ENCODE measurements at regions not wholly inside any gene's neighbourhood (a gene's known extent, or its start where the extent isn't known, plus 50 kb on each side); places are given as distances from the start of the nearest gene placed in this dataset.

- no peaks in the 10 kb centered on the region for H3K27me3 ChIP-seq (ENCODE audit: control insufficient read depth in 2 of 2, insufficient read depth in 2 of 2, low read length in 2 of 2)
- Mint-ChIP-seq H3K36me3 (no peaks in the 10 kb centered on the region), H3K9me3 (peaks cover 0 to under 1% (median 0%) of the 10 kb centered on the region in 11 donors), H3K4me3 (no peak overlapping the region), H3K27me3 (peaks cover 5 to 42% (median 21%) of the 10 kb centered on the region in 5 donors), H3K27ac (no peak overlapping the region), H3K4me1 (no peaks in the 10 kb centered on the region)
- no peak overlapping the region for H3K27ac ChIP-seq (ENCODE audit: low read depth, low read length)
- ChIA-PET CTCF (no interaction called here), POLR2A (no interaction called here)
- no peak overlapping the region for H3K4me3 ChIP-seq (ENCODE audit: low read length)
- DNase-seq (no peak), ATAC-seq (no peak)
- H3K36me3 ChIP-seq (ENCODE audit: control insufficient read depth in 2 of 3, insufficient read depth in 3 of 3, low read length in 3 of 3): no peaks in the 10 kb centered on the region
- no peaks in the 10 kb centered on the region for H3K4me1 ChIP-seq (ENCODE audit: control insufficient read depth in 2 of 2, insufficient read depth in 2 of 2, low read length in 2 of 2)
- H3K9me3 ChIP-seq (ENCODE audit: control insufficient read depth in 2 of 3, low read length in 3 of 3): no peaks in the 10 kb centered on the region
- intact Hi-C loops (cut with micrococcal nuclease): no loop called here
These were observed 185.7 kb downstream of the PLK2 start for GRCh38 chr5:58274191-58274590.

- no peaks in the 10 kb centered on the region for H3K4me1 Mint-ChIP-seq
- H3K27me3 ChIP-seq (ENCODE audit: control insufficient read depth in 2 of 2, insufficient read depth in 2 of 2, low read length in 2 of 2): no peaks in the 10 kb centered on the region
- H3K4me3 Mint-ChIP-seq: no peak overlapping the region
- no peak overlapping the region for H3K27ac ChIP-seq (ENCODE audit: low read depth, low read length)
- no peaks in the 10 kb centered on the region for H3K36me3 Mint-ChIP-seq
- no peak overlapping the region for H3K27ac Mint-ChIP-seq
- no peaks in the 10 kb centered on the region for H3K36me3 ChIP-seq (ENCODE audit: control insufficient read depth in 2 of 3, insufficient read depth in 3 of 3, low read length in 3 of 3)
- ChIA-PET POLR2A (no interaction called here), CTCF (no interaction called here)
- H3K9me3 Mint-ChIP-seq: peaks cover 0 to 5% (median 0%) of the 10 kb centered on the region in 11 donors
- ATAC-seq (no peak), DNase-seq (no peak)
- no peaks in the 10 kb centered on the region for H3K9me3 ChIP-seq (ENCODE audit: control insufficient read depth in 2 of 3, low read length in 3 of 3)
- intact Hi-C loops (cut with micrococcal nuclease): no loop called here
- H3K27me3 Mint-ChIP-seq: peaks cover 5 to 38% (median 21%) of the 10 kb centered on the region in 5 donors
- no peaks in the 10 kb centered on the region for H3K4me1 ChIP-seq (ENCODE audit: control insufficient read depth in 2 of 2, insufficient read depth in 2 of 2, low read length in 2 of 2)
- H3K4me3 ChIP-seq (ENCODE audit: low read length): no peak overlapping the region
These were observed 186.2 kb downstream of the PLK2 start for GRCh38 chr5:58273711-58274110.

GRCh38 chr5:58268268-58268667, 191.6 kb downstream of the PLK2 start:
- Mint-ChIP-seq H3K4me1 (no peaks in the 10 kb centered on the region), H3K27ac (no peak overlapping the region), H3K9me3 (peaks cover 0 to 5% (median 0%) of the 10 kb centered on the region in 11 donors), H3K4me3 (no peak overlapping the region), H3K27me3 (peaks cover 0 to 41% (median 24%) of the 10 kb centered on the region in 5 donors), H3K36me3 (no peaks in the 10 kb centered on the region)
- CTCF ChIA-PET: no interaction called here
- Histone ChIP-seq H3K4me3 (ENCODE audit: low read length) (no peak overlapping the region), H3K36me3 (ENCODE audit: control insufficient read depth in 2 of 3, insufficient read depth in 3 of 3, low read length in 3 of 3) (no peaks in the 10 kb centered on the region), H3K4me1 (ENCODE audit: control insufficient read depth in 2 of 2, insufficient read depth in 2 of 2, low read length in 2 of 2) (no peaks in the 10 kb centered on the region), H3K9me3 (ENCODE audit: control insufficient read depth in 2 of 3, low read length in 3 of 3) (no peaks in the 10 kb centered on the region), H3K27me3 (ENCODE audit: control insufficient read depth in 2 of 2, insufficient read depth in 2 of 2, low read length in 2 of 2) (no peaks in the 10 kb centered on the region), H3K27ac (ENCODE audit: low read depth, low read length) (no peak overlapping the region)
- intact Hi-C loops (cut with micrococcal nuclease): no loop called here
- DNase-seq (no peak), ATAC-seq (no peak)
- POLR2A ChIA-PET: no interaction called here

GRCh38 chr5:58266402-58266801, 193.5 kb downstream of the PLK2 start:
- POLR2A ChIA-PET: no interaction called here
- no peak overlapping the region for H3K4me3 ChIP-seq (ENCODE audit: low read length)
- no peak overlapping the region for H3K27ac Mint-ChIP-seq
- no peaks in the 10 kb centered on the region for H3K4me1 Mint-ChIP-seq
- no peaks in the 10 kb centered on the region for H3K27me3 ChIP-seq (ENCODE audit: control insufficient read depth in 2 of 2, insufficient read depth in 2 of 2, low read length in 2 of 2)
- H3K4me1 ChIP-seq (ENCODE audit: control insufficient read depth in 2 of 2, insufficient read depth in 2 of 2, low read length in 2 of 2): no peaks in the 10 kb centered on the region
- H3K27me3 Mint-ChIP-seq: peaks cover 0 to 32% (median 22%) of the 10 kb centered on the region in 5 donors
- ATAC-seq (no peak), DNase-seq (no peak)
- H3K9me3 Mint-ChIP-seq: peaks cover 0 to 9% (median 0%) of the 10 kb centered on the region in 11 donors
- H3K36me3 ChIP-seq (ENCODE audit: control insufficient read depth in 2 of 3, insufficient read depth in 3 of 3, low read length in 3 of 3): no peaks in the 10 kb centered on the region
- intact Hi-C loops (cut with micrococcal nuclease): no loop called here
- H3K4me3 Mint-ChIP-seq: no peak overlapping the region
- CTCF ChIA-PET: no interaction called here
- no peak overlapping the region for H3K27ac ChIP-seq (ENCODE audit: low read depth, low read length)
- no peaks in the 10 kb centered on the region for H3K9me3 ChIP-seq (ENCODE audit: control insufficient read depth in 2 of 3, low read length in 3 of 3)
- no peaks in the 10 kb centered on the region for H3K36me3 Mint-ChIP-seq

- no peak overlapping the region for H3K4me3 Mint-ChIP-seq
- POLR2A ChIA-PET: no interaction called here
These were observed 194.5 kb downstream of the PLK2 start for GRCh38 chr5:58265246-58265930.

GRCh38 chr5:58264276-58264675, 195.6 kb downstream of the PLK2 start:
- peaks cover 0 to 9% (median 0%) of the 10 kb centered on the region in 11 donors for H3K9me3 Mint-ChIP-seq
- H3K4me3 Mint-ChIP-seq: no peak overlapping the region
- ATAC-seq (no peak), DNase-seq (no peak)
- H3K4me1 ChIP-seq (ENCODE audit: control insufficient read depth in 2 of 2, insufficient read depth in 2 of 2, low read length in 2 of 2): no peaks in the 10 kb centered on the region
- H3K27ac ChIP-seq (ENCODE audit: low read depth, low read length): no peak overlapping the region
- no peaks in the 10 kb centered on the region for H3K27me3 ChIP-seq (ENCODE audit: control insufficient read depth in 2 of 2, insufficient read depth in 2 of 2, low read length in 2 of 2)
- H3K36me3 ChIP-seq (ENCODE audit: control insufficient read depth in 2 of 3, insufficient read depth in 3 of 3, low read length in 3 of 3): no peaks in the 10 kb centered on the region
- H3K4me3 ChIP-seq (ENCODE audit: low read length): no peak overlapping the region
- no peaks in the 10 kb centered on the region for H3K4me1 Mint-ChIP-seq
- ChIA-PET CTCF (interaction anchor here (0.6 kb wide), 1 partner anchor 695 kb away, joined by 3 read pairs; no protein-coding TSS in a partner anchor), POLR2A (no interaction called here)
- H3K27ac Mint-ChIP-seq: no peak overlapping the region
- intact Hi-C loops (cut with micrococcal nuclease): no loop called here
- peaks cover 0 to 23% (median 18%) of the 10 kb centered on the region in 5 donors for H3K27me3 Mint-ChIP-seq
- H3K9me3 ChIP-seq (ENCODE audit: control insufficient read depth in 2 of 3, low read length in 3 of 3): no peaks in the 10 kb centered on the region
- no peaks in the 10 kb centered on the region for H3K36me3 Mint-ChIP-seq

More at GRCh38 chr5:58265246-58265930, 194.5 kb downstream of the PLK2 start:
- no peaks in the 10 kb centered on the region for H3K4me1 ChIP-seq (ENCODE audit: control insufficient read depth in 2 of 2, insufficient read depth in 2 of 2, low read length in 2 of 2)
- H3K9me3 Mint-ChIP-seq: peaks cover 0 to 9% (median 0%) of the 10 kb centered on the region in 11 donors
- no peak for ATAC-seq
- intact Hi-C loops (cut with micrococcal nuclease): no loop called here
- no peak overlapping the region for H3K27ac ChIP-seq (ENCODE audit: low read depth, low read length)
- H3K27ac Mint-ChIP-seq: no peak overlapping the region
- H3K36me3 Mint-ChIP-seq: no peaks in the 10 kb centered on the region
- no peak for DNase-seq
- H3K27me3 Mint-ChIP-seq: peaks cover 0 to 23% (median 18%) of the 10 kb centered on the region in 5 donors
- H3K27me3 ChIP-seq (ENCODE audit: control insufficient read depth in 2 of 2, insufficient read depth in 2 of 2, low read length in 2 of 2): no peaks in the 10 kb centered on the region
- H3K4me1 Mint-ChIP-seq: no peaks in the 10 kb centered on the region
- no peaks in the 10 kb centered on the region for H3K9me3 ChIP-seq (ENCODE audit: control insufficient read depth in 2 of 3, low read length in 3 of 3)
- CTCF ChIA-PET: no interaction called here
- H3K36me3 ChIP-seq (ENCODE audit: control insufficient read depth in 2 of 3, insufficient read depth in 3 of 3, low read length in 3 of 3): no peaks in the 10 kb centered on the region
- H3K4me3 ChIP-seq (ENCODE audit: low read length): no peak overlapping the region

DNA sequence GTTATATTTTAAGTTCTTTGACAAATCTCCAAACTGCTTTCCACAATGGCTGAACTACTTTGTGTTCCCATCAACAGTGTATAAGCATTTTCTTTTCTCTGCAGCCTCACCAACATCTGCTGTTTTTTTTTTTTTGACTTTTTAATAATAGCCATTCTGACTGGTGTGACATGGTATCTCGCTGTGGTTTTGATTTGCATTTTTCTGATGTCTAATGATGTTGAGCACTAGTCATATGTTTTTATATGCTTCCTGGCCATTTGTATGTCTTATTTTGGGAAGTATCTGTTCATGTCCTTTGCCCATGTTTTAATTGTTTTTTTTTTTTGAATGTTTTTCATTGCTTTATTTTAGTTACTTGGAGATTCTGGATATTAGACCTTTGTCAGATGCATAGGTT, 196.6 kb downstream of the PLK2 start:
- ChIA-PET CTCF (no interaction called here), POLR2A (no interaction called here)
- H3K27me3 Mint-ChIP-seq: peaks cover 0 to 23% (median 15%) of the 10 kb centered on the region in 5 donors
- no peaks in the 10 kb centered on the region for H3K4me1 Mint-ChIP-seq
- Histone ChIP-seq H3K27me3 (ENCODE audit: control insufficient read depth in 2 of 2, insufficient read depth in 2 of 2, low read length in 2 of 2) (no peaks in the 10 kb centered on the region), H3K9me3 (ENCODE audit: control insufficient read depth in 2 of 3, low read length in 3 of 3) (no peaks in the 10 kb centered on the region), H3K4me3 (ENCODE audit: low read length) (no peak overlapping the region), H3K4me1 (ENCODE audit: control insufficient read depth in 2 of 2, insufficient read depth in 2 of 2, low read length in 2 of 2) (no peaks in the 10 kb centered on the region), H3K36me3 (ENCODE audit: control insufficient read depth in 2 of 3, insufficient read depth in 3 of 3, low read length in 3 of 3) (no peaks in the 10 kb centered on the region), H3K27ac (ENCODE audit: low read depth, low read length) (no peak overlapping the region)
- no peak overlapping the region for H3K27ac Mint-ChIP-seq
- no peaks in the 10 kb centered on the region for H3K36me3 Mint-ChIP-seq
- ATAC-seq: no peak
- no peak for DNase-seq
- no peak overlapping the region for H3K4me3 Mint-ChIP-seq
- intact Hi-C loops (cut with micrococcal nuclease): no loop called here
- H3K9me3 Mint-ChIP-seq: peaks cover 0 to 4% (median 0%) of the 10 kb centered on the region in 11 donors

Data from naive thymus-derived CD4-positive, alpha-beta T cell (primary cell).